ENCODE measurements at regions not wholly inside any gene's neighbourhood (a gene's known extent, or its start where the extent isn't known, plus 50 kb on each side); places are given as distances from the start of the nearest gene placed in this dataset.

- no peak overlapping the region for H2AFZ ChIP-seq (ENCODE audit: low read depth)
- no peaks in the 10 kb centered on the region for H3K36me3 ChIP-seq (replicated peaks in 1 of 2; ENCODE audit: control insufficient read depth in 1 of 2, insufficient read depth in 2 of 2, low read length in 1 of 2)
- no peaks in the 10 kb centered on the region for H3K27me3 ChIP-seq (ENCODE audit: insufficient read depth)
- no peaks in the 10 kb centered on the region for H3K79me2 ChIP-seq (ENCODE audit: insufficient read depth)
- POLR2A ChIA-PET: interaction anchor here (0.6 kb wide), 1 partner anchor 740 kb away, joined by 3 read pairs; no protein-coding TSS in a partner anchor
- 94% methylated on average over 8 of the region's 8 CpGs for WGBS (ENCODE audit: low lambda C conversion rate)
- CTCF ChIA-PET: interaction anchor here (1.1 to 1.8 kb wide), 2 partner anchors 10 to 15 kb away, joined by 3 to 5 read pairs; no protein-coding TSS in a partner anchor
- no peaks in the 10 kb centered on the region for H3K4me1 ChIP-seq (ENCODE audit: control insufficient read depth in 1 of 2, insufficient read depth in 2 of 2, low read depth in 1 of 2, low read length in 1 of 2)
- H3F3A ChIP-seq (replicated peaks; ENCODE audit: insufficient read depth): no peaks in the 10 kb centered on the region
- H3K4me2 ChIP-seq: no peak overlapping the region
- H3K9me3 ChIP-seq: no peaks in the 10 kb centered on the region
- no peaks in the 10 kb centered on the region for H3K9me2 ChIP-seq
- H4K20me1 ChIP-seq (ENCODE audit: insufficient read depth): no peaks in the 10 kb centered on the region
- TF ChIP-seq EP300 (IDR thresholded peaks at IDR 0.05; ENCODE audit: borderline replicate concordance in 1 of 2, low read depth in 1 of 2, low read length in 1 of 2): no peak
- TF ChIP-seq TEAD4 (IDR thresholded peaks at IDR 0.05; ENCODE audit: borderline replicate concordance, insufficient read depth): no peak
- TF ChIP-seq CHD2 (IDR thresholded peaks at IDR 0.05; ENCODE audit: low read length, partially characterized antibody): no peak
- TF ChIP-seq EZH2phosphoT487 (IDR thresholded peaks at IDR 0.05; ENCODE audit: borderline replicate concordance, low read depth): no peak
- no peak for TF ChIP-seq POLR2AphosphoS5 (IDR thresholded peaks at IDR 0.05; ENCODE audit: low read depth, low read length)
- no peak for TF ChIP-seq MXI1 (IDR thresholded peaks at IDR 0.05; ENCODE audit: low read depth, low read length)
- no peak for TF ChIP-seq JUND (IDR thresholded peaks at IDR 0.05)
- TF ChIP-seq IRF3 (IDR thresholded peaks at IDR 0.05; ENCODE audit: low read depth, low read length): no peak
- no peak for TF ChIP-seq USF2 (IDR thresholded peaks at IDR 0.05; ENCODE audit: borderline replicate concordance, low read depth, low read length)
- TF ChIP-seq FOXJ3 (CRISPR knock-in tag; IDR thresholded peaks at IDR 0.05): no peak
- TF ChIP-seq RXRA (IDR thresholded peaks at IDR 0.05; ENCODE audit: borderline replicate concordance, low read depth): no peak
- no peak for TF ChIP-seq PBX3 (IDR thresholded peaks at IDR 0.05)
- no peak for TF ChIP-seq RCOR1 (IDR thresholded peaks at IDR 0.05; ENCODE audit: low read length)
- no peak for TF ChIP-seq ZBTB33 (IDR thresholded peaks at IDR 0.05; ENCODE audit: borderline replicate concordance, low read depth)
- no peak for DNase-seq
- no peak overlapping the region for H3K27ac ChIP-seq (ENCODE audit: low read depth in 2 of 2, low read length in 1 of 2)
- no peak overlapping the region for H3K9ac ChIP-seq
- no peak overlapping the region for H3K4me3 ChIP-seq (ENCODE audit: low read depth in 2 of 2, low read length in 1 of 2)
These were observed 547.1 kb downstream of the CCDC171 start for GRCh38 chr9:16099732-16100536.

Data from SK-N-SH (cell line).